Keratinocyte (primary cell): ENCODE measurements at regions not wholly inside any gene's neighbourhood (a gene's known extent, or its start where the extent isn't known, plus 50 kb on each side); places are given as distances from the start of the nearest gene placed in this dataset.

Experiments used
- DNase-seq: peaks from one replicate; pipeline ENCODE4 v3.0.0-alpha.2; 2011; ENCODE audit warnings: low read depth, missing footprints, low spot score
- FAIRE-seq: peaks from 2 replicates; lab custom pipeline; 2011; peaks lifted over from hg19 to GRCh38; lab: Jason Lieb, UNC
- H2AFZ ChIP-seq: 2 replicates; pipeline ENCODE4 v1.6.0; 2012; ENCODE audit warnings: low read length, control low read depth, inconsistent platforms; ENCODE audit not compliant: control insufficient read depth
- H3K27ac ChIP-seq: 2 replicates; pipeline ENCODE4 v1.5.1; 2011; ENCODE audit warnings: low read length; ENCODE audit not compliant: control insufficient read depth, insufficient read depth
- H3K27me3 ChIP-seq: 3 replicates; pipeline ENCODE4 v1.6.0; 2011; ENCODE audit warnings: low read length; ENCODE audit not compliant: control insufficient read depth, insufficient read depth; ENCODE audit errors: extremely low read depth
- H3K36me3 ChIP-seq, 2 experiments: 2 replicates in 1 of 2; 3 replicates in 1 of 2; pipeline ENCODE4 v1.5.1; 2011; ENCODE audit warnings: low read length in 2 of 2, mild to moderate bottlenecking in 1 of 2; ENCODE audit not compliant: control insufficient read depth in 2 of 2, insufficient read depth in 2 of 2; ENCODE audit errors: extremely low read depth in 1 of 2
- H3K4me1 ChIP-seq: 3 replicates; pipeline ENCODE4 v1.5.1; 2011; ENCODE audit warnings: low read length; ENCODE audit not compliant: control insufficient read depth, insufficient read depth; ENCODE audit errors: extremely low read depth
- H3K4me2 ChIP-seq: 3 replicates; pipeline ENCODE4 v1.6.0; 2011; ENCODE audit warnings: low read depth, low read length; ENCODE audit not compliant: control insufficient read depth, insufficient read depth; ENCODE audit errors: extremely low read depth
- H3K4me3 ChIP-seq, 3 experiments: fragments of 200-600 bp in 1 of 3; sonication (generic) in 1 of 3; 2 replicates in 2 of 3; 3 replicates in 1 of 3; pipeline ENCODE4 v1.5.1; 2011 to 2016; ENCODE audit warnings: low read length in 3 of 3, mild to moderate bottlenecking in 3 of 3, control low read depth in 2 of 3, inconsistent platforms in 1 of 3, low read depth in 1 of 3, mixed read lengths in 1 of 3, mixed run types in 1 of 3, moderate library complexity in 1 of 3; ENCODE audit not compliant: control insufficient read depth in 2 of 3, insufficient read depth in 2 of 3; ENCODE audit errors: extremely low read depth in 1 of 3
- H3K79me2 ChIP-seq: 2 replicates; pipeline ENCODE4 v1.6.0; 2012; ENCODE audit warnings: low read length; ENCODE audit not compliant: control insufficient read depth, insufficient read depth
- H3K9ac ChIP-seq: 3 replicates; pipeline ENCODE4 v1.6.0; 2011; ENCODE audit warnings: low read length; ENCODE audit not compliant: control insufficient read depth, insufficient read depth; ENCODE audit errors: extremely low read depth
- H3K9me1 ChIP-seq: 3 replicates; pipeline ENCODE4 v1.6.0; 2011; ENCODE audit warnings: low read length; ENCODE audit not compliant: control insufficient read depth, insufficient read depth; ENCODE audit errors: extremely low read depth
- H3K9me3 ChIP-seq: 2 replicates; pipeline ENCODE4 v1.5.1; 2012; ENCODE audit warnings: low read depth, low read length; ENCODE audit not compliant: control insufficient read depth
- H4K20me1 ChIP-seq: 3 replicates; pipeline ENCODE4 v1.6.0; 2011; ENCODE audit warnings: low read length; ENCODE audit not compliant: control insufficient read depth, insufficient read depth; ENCODE audit errors: extremely low read depth
- CTCF ChIP-seq, 3 experiments: IDR thresholded peaks in 1 of 3; conservative IDR thresholded peaks in 1 of 3; optimal IDR thresholded peaks in 1 of 3; 2 replicates in 2 of 3; 3 replicates in 1 of 3; pipeline versions ENCODE3 to v1.5.1; 2011; ENCODE audit warnings: low read length in 3 of 3, mild to moderate bottlenecking in 3 of 3, moderate library complexity in 2 of 3, control low read depth in 1 of 3, inconsistent platforms in 1 of 3; ENCODE audit not compliant: insufficient read depth in 2 of 3; ENCODE audit errors: extremely low read depth in 1 of 3
- EZH2 ChIP-seq: IDR thresholded peaks from one replicate; pipeline ENCODE4 v1.6.1; 2012; ENCODE audit warnings: inconsistent platforms, mild to moderate bottlenecking, low read length, moderate library complexity
- dilution Hi-C: fragments of 300-500 bp; cut with MboI; formaldehyde crosslinking; loops from one replicate; pipeline ENCODE4 v1.7.0; 2020; ENCODE audit warnings: low sequenced_read_pairs; ENCODE audit not compliant: extremely low pct_ligation_motif_present

- Histone ChIP-seq H3K9me1 (peaks cover 11% of the 10 kb centered on the region), H3K4me1 (peaks cover 56% of the 10 kb centered on the region), H3K4me2 (no peak overlapping the region), H3K36me3 (peaks cover 19 to 23% of the 10 kb centered on the region in 2 experiments), H3K27ac (no peak overlapping the region), H3K4me3 (no peak overlapping the region), H3K9me3 (no peaks in the 10 kb centered on the region), H3K79me2 (peaks cover 54% of the 10 kb centered on the region), H2AFZ (no peak overlapping the region), H3K27me3 (no peaks in the 10 kb centered on the region), H3K9ac (no peak overlapping the region), H4K20me1 (peaks cover 16% of the 10 kb centered on the region)
- no peak for TF ChIP-seq CTCF (optimal IDR thresholded peaks at IDR 0.05 in 1 of 3, IDR thresholded peaks at IDR 0.05 in 1 of 3, conservative IDR thresholded peaks at IDR 0.05 in 1 of 3; ENCODE audit: extremely low read depth in 1 of 3, insufficient read depth in 2 of 3, low read length in 3 of 3)
- no peak for TF ChIP-seq EZH2
- dilution Hi-C loops: no loop called here
- DNase-seq (no peak), FAIRE-seq (no peak)
Measured at GRCh38 chr17:77418609-77419008, 277.8 kb downstream of the SEC14L1 start.

GRCh38 chr17:77419095-77419494, 278.3 kb downstream of the SEC14L1 start:
- H3K9me3 ChIP-seq: no peaks in the 10 kb centered on the region
- H3K27ac ChIP-seq: no peak overlapping the region
- TF ChIP-seq EZH2 (no peak), CTCF (optimal IDR thresholded peaks at IDR 0.05 in 1 of 3, IDR thresholded peaks at IDR 0.05 in 1 of 3, conservative IDR thresholded peaks at IDR 0.05 in 1 of 3; ENCODE audit: extremely low read depth in 1 of 3, insufficient read depth in 2 of 3, low read length in 3 of 3) (no peak)
- dilution Hi-C loops: no loop called here
- H3K79me2 ChIP-seq: peaks cover 57% of the 10 kb centered on the region
- H3K9me1 ChIP-seq: peaks cover 11% of the 10 kb centered on the region
- peaks cover 20% of the 10 kb centered on the region for H4K20me1 ChIP-seq
- no peak overlapping the region for H2AFZ ChIP-seq
- no peak for DNase-seq
- peaks cover 61% of the 10 kb centered on the region for H3K4me1 ChIP-seq
- H3K9ac ChIP-seq: no peak overlapping the region
- H3K4me3 ChIP-seq: no peak overlapping the region
- no peak overlapping the region for H3K4me2 ChIP-seq
- no peak for FAIRE-seq
- H3K27me3 ChIP-seq: no peaks in the 10 kb centered on the region
- H3K36me3 ChIP-seq: peaks cover 19 to 23% of the 10 kb centered on the region in 2 experiments
